GM12865 (cell line): ENCODE measurements at regions not wholly inside any gene's neighbourhood (a gene's known extent, or its start where the extent isn't known, plus 50 kb on each side); places are given as distances from the start of the nearest gene placed in this dataset.

ENCODE experiments used
- DNase-seq: peaks from one replicate; pipeline ENCODE4 v3.0.0; 2010; ENCODE audit warnings: low read depth
- H3K4me3 ChIP-seq: 2 replicates; pipeline ENCODE4 v1.5.1; 2011; ENCODE audit warnings: mild to moderate bottlenecking, low read depth, low read length, control low read depth
- TF ChIP-seq, protein P1 (sequence below): IDR thresholded peaks from 2 replicates; pipeline ENCODE4 v1.5.1; 2011; ENCODE audit warnings: low read length, control low read depth, low read depth, inconsistent platforms; ENCODE audit not compliant: insufficient read depth; ENCODE audit errors: missing control alignments

DNA sequence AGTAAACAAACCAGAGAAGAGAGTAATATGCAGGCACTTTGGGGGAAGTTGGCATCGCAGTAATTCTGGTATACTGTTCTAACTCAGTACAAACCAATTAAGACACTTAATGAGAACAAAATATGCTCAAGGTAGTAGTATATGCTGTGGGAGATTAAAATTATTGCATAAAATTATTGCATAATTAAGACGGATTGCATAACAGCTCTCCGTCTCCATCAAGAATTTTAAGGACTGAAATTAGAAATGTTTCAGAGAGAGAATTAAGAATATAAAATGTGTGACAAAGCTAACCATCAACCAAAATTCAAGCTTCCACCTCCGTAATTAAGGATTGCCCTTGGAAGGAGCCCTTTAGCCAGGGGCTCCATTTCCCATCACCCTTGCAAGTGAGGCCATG lies 428.5 kb downstream of the ETS1 start:
- no peak for DNase-seq
- H3K4me3 ChIP-seq: no peak overlapping the region
- TF ChIP-seq, protein P1, sequence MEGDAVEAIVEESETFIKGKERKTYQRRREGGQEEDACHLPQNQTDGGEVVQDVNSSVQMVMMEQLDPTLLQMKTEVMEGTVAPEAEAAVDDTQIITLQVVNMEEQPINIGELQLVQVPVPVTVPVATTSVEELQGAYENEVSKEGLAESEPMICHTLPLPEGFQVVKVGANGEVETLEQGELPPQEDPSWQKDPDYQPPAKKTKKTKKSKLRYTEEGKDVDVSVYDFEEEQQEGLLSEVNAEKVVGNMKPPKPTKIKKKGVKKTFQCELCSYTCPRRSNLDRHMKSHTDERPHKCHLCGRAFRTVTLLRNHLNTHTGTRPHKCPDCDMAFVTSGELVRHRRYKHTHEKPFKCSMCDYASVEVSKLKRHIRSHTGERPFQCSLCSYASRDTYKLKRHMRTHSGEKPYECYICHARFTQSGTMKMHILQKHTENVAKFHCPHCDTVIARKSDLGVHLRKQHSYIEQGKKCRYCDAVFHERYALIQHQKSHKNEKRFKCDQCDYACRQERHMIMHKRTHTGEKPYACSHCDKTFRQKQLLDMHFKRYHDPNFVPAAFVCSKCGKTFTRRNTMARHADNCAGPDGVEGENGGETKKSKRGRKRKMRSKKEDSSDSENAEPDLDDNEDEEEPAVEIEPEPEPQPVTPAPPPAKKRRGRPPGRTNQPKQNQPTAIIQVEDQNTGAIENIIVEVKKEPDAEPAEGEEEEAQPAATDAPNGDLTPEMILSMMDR: no peak

GRCh38 chr11:128157423-128158298 lies 429.7 kb downstream of the ETS1 start:
- no peak overlapping the region for H3K4me3 ChIP-seq
- peak; percentile 71 for DNase-seq
- TF ChIP-seq, protein P1: peak; percentile 69

- TF ChIP-seq, protein P1: no peak
- DNase-seq: no peak
These were observed 430.9 kb downstream of the ETS1 start for GRCh38 chr11:128156486-128156885.

DNA sequence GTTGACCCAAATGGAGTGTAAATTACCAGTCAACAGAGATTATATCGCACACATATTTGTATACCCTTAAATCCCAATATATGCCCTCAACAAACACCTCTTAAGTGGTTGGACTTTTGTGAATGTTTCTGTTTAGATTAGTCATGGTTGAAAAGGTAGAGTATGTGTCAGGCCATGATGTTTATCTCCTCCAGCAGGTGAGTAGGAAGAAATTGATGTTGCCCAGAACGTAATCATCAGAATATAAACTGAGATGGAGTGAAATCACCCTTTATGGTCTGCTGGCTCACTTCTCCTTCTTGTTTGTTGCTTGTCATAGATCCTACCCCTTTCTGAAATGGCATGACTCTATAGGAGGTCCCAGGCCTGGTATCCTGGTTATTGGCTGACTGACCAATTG lies 431.8 kb downstream of the ETS1 start:
- no peak overlapping the region for H3K4me3 ChIP-seq
- no peak for DNase-seq
- TF ChIP-seq, protein P1: no peak

More at GRCh38 chr11:128156486-128156885, 430.9 kb downstream of the ETS1 start:
- H3K4me3 ChIP-seq: no peak overlapping the region

DNA sequence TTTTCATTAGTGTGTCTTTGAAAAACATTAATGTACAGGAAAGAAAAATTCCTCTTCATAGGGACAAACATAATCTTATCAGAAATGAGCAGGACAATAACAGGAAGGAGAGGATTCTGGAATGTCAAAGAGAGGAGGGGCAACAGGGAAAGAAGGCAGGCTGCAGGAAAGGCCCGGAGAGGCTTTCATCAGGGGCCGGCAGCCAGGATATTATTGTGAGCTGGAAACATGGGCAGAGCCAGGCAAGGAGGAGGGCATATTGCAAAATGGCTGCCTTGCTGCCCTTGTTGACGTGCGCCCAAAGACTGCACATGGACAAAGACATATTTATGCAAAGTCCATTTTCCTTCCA lies 433.7 kb downstream of the ETS1 start:
- TF ChIP-seq, protein P1: no peak

GRCh38 chr11:128152796-128153696 lies 434.3 kb downstream of the ETS1 start:
- H3K4me3 ChIP-seq: no peak overlapping the region
- TF ChIP-seq, protein P1: no peak
- DNase-seq: no peak

More for the DNA sequence above, 433.7 kb downstream of the ETS1 start:
- no peak overlapping the region for H3K4me3 ChIP-seq
- no peak for DNase-seq
